Astrocyte (in vitro differentiated cells and primary cell): ENCODE measurements at regions not wholly inside any gene's neighbourhood (a gene's known extent, or its start where the extent isn't known, plus 50 kb on each side); places are given as distances from the start of the nearest gene placed in this dataset.

Experiments used
- EZH2 ChIP-seq: IDR thresholded peaks from 2 replicates; pipeline ENCODE4 v1.6.1; 2012; ENCODE audit warnings: mild to moderate bottlenecking, low read length, inconsistent platforms; ENCODE audit not compliant: insufficient read depth
- TF ChIP-seq, protein P1 (sequence below): IDR thresholded peaks from 2 replicates; pipeline ENCODE4 v1.5.1; 2011; ENCODE audit warnings: low read depth, mild to moderate bottlenecking, inconsistent platforms, low read length, moderate library complexity; ENCODE audit not compliant: insufficient read depth

DNA sequence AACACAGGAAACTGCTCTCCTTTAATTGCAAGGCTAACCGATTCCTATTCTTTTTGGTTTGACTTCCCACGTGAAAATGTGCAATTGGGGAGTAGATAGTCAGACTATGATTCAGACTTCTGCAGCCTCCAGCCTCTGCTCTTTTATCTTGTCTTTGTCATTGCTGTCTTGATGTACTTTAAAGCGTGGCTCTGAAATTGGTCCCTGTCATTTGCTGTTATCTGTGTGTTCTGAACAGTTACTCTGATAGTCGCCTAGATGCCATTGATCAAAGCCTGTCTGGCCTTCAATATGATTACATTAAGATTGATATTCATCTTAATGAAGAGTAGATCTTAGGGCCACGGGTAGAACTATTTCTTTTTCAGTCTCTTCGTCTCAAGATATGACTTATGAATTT is 799.2 kb downstream of the REEP3 start:
- TF ChIP-seq EZH2 = no peak
- TF ChIP-seq, protein P1, sequence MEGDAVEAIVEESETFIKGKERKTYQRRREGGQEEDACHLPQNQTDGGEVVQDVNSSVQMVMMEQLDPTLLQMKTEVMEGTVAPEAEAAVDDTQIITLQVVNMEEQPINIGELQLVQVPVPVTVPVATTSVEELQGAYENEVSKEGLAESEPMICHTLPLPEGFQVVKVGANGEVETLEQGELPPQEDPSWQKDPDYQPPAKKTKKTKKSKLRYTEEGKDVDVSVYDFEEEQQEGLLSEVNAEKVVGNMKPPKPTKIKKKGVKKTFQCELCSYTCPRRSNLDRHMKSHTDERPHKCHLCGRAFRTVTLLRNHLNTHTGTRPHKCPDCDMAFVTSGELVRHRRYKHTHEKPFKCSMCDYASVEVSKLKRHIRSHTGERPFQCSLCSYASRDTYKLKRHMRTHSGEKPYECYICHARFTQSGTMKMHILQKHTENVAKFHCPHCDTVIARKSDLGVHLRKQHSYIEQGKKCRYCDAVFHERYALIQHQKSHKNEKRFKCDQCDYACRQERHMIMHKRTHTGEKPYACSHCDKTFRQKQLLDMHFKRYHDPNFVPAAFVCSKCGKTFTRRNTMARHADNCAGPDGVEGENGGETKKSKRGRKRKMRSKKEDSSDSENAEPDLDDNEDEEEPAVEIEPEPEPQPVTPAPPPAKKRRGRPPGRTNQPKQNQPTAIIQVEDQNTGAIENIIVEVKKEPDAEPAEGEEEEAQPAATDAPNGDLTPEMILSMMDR = no peak
